Stomach smooth muscle (tissue), 2 donors: ENCODE measurements at regions not wholly inside any gene's neighbourhood (a gene's known extent, or its start where the extent isn't known, plus 50 kb on each side); places are given as distances from the start of the nearest gene placed in this dataset.

Experiments used
- H3K27ac ChIP-seq: one replicate; pipeline ENCODE4 v1.7.0; 2013; ENCODE audit warnings: mild to moderate bottlenecking, low read length, inconsistent platforms
- H3K27me3 ChIP-seq, 2 donors: one replicate each; pipeline ENCODE4 v1.7.0; 2013; ENCODE audit warnings: low read length in 2 of 2; ENCODE audit not compliant: insufficient read depth in 2 of 2, control insufficient read depth in 1 of 2
- H3K36me3 ChIP-seq, 2 donors: one replicate each; pipeline ENCODE4 v1.7.0; 2013; ENCODE audit warnings: low read length in 2 of 2; ENCODE audit not compliant: control insufficient read depth in 2 of 2, insufficient read depth in 2 of 2
- H3K4me1 ChIP-seq: one replicate; pipeline ENCODE4 v1.7.0; 2013; ENCODE audit warnings: low read length; ENCODE audit not compliant: control insufficient read depth, insufficient read depth
- H3K4me3 ChIP-seq, 2 donors: one replicate each; pipeline ENCODE4 v1.7.0; 2013; ENCODE audit warnings: low read length in 2 of 2
- H3K9ac ChIP-seq, 2 donors: one replicate each; pipeline ENCODE4 v1.7.0; 2013; ENCODE audit warnings: low read length in 2 of 2, mild to moderate bottlenecking in 1 of 2
- H3K9me3 ChIP-seq, 2 donors: one replicate each; pipeline ENCODE4 v1.7.0; 2013; ENCODE audit warnings: low read length in 2 of 2; ENCODE audit not compliant: control insufficient read depth in 2 of 2
- donor health status: healthy.
- donor health status: Pancreatic carcinoma.

GRCh38 chr1:10897981-10898728 lies 101.7 kb upstream of the CASZ1 start:
- Histone ChIP-seq H3K27me3 (peaks cover 4 to 11% of the 10 kb centered on the region in 2 donors), H3K4me1 (no peaks in the 10 kb centered on the region), H3K9me3 (no peaks in the 10 kb centered on the region), H3K27ac (no peak overlapping the region), H3K9ac (no peak overlapping the region), H3K4me3 (no peak overlapping the region), H3K36me3 (no peaks in the 10 kb centered on the region)

DNA sequence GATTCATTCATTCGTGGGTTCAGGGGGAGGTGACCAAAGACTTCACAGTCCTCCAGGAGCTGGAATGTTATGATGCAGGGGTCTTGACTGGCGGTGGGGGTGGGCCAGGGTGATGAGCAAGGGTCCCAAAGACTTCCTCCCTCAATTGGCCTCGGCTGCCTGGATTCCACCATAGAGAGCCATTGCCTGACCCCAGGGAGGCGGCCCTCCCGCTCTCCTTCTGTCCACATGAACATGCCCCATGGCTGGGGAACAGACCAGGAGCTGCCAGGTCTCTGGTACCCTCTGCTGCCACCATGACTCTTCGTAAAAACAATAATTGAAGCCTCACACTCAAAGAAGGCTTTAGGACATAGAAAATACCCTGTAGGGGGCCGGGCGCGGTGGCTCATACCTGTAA lies 102.5 kb upstream of the CASZ1 start:
- Histone ChIP-seq H3K4me3 (no peak overlapping the region), H3K27ac (no peak overlapping the region), H3K27me3 (peaks cover 4 to 11% of the 10 kb centered on the region in 2 donors), H3K4me1 (no peaks in the 10 kb centered on the region), H3K9ac (no peak overlapping the region), H3K9me3 (no peaks in the 10 kb centered on the region), H3K36me3 (no peaks in the 10 kb centered on the region)

DNA sequence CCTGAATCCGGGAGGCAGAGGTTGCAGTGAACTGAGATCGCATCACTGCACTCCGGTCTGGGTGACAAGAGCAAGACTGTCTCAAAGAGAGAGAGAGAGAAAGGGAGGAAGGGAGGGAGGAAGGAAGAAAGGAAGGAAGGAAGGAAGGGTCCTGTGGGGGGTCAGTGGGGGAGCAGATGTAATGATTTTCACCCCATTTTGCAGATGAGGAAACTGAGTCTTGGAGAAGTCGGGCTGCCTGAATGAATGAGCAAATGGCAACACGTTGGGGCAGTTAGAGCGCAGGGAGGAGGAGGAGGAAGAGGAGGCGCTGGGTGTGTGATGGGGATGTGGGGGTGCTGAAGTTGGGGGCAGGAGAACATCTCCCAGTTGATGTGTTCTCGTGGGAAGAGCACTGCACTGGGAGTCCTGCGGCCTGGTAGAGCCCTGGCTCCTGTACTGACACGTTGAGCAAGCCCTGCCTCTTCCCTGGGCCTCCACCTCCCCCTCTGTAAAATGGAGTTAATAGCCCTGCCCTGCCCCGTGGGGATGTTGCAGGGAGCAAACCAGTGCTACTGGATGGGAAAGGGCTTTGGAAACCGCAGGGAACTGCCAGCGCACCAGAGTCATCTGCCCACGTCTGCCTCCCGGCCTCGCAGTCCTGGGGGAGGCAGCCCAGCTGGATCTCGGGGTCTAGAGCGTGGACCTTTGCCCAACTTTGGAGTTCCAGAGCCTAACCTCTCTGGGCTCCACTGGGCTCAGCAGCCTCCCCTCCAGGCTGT lies 103.2 kb upstream of the CASZ1 start:
- Histone ChIP-seq H3K9ac (no peak overlapping the region), H3K27me3 (peaks cover 4 to 11% of the 10 kb centered on the region in 2 donors), H3K9me3 (no peaks in the 10 kb centered on the region), H3K4me3 (no peak overlapping the region), H3K36me3 (no peaks in the 10 kb centered on the region), H3K4me1 (no peaks in the 10 kb centered on the region), H3K27ac (no peak overlapping the region)

- Histone ChIP-seq H3K4me1 (no peaks in the 10 kb centered on the region), H3K4me3 (no peak overlapping the region), H3K27ac (no peak overlapping the region), H3K36me3 (no peaks in the 10 kb centered on the region), H3K9ac (no peak overlapping the region), H3K9me3 (no peaks in the 10 kb centered on the region), H3K27me3 (peaks cover 4 to 11% of the 10 kb centered on the region in 2 donors)
Observed at GRCh38 chr1:10900251-10900651, 103.8 kb upstream of the CASZ1 start.

GRCh38 chr1:10900691-10901090 lies 104.2 kb upstream of the CASZ1 start:
- H3K9ac ChIP-seq, result no peak overlapping the region
- no peak overlapping the region for H3K27ac ChIP-seq
- H3K9me3 ChIP-seq, result no peaks in the 10 kb centered on the region
- H3K27me3 ChIP-seq, result peaks cover 4 to 11% of the 10 kb centered on the region in 2 donors
- H3K36me3 ChIP-seq, result no peaks in the 10 kb centered on the region
- H3K4me3 ChIP-seq, result no peak overlapping the region
- no peaks in the 10 kb centered on the region for H3K4me1 ChIP-seq

GRCh38 chr1:10901091-10901890 lies 104.8 kb upstream of the CASZ1 start:
- Histone ChIP-seq H3K9ac (no peak overlapping the region), H3K4me3 (no peak overlapping the region), H3K4me1 (no peaks in the 10 kb centered on the region), H3K36me3 (no peaks in the 10 kb centered on the region), H3K27ac (no peak overlapping the region), H3K27me3 (peaks cover 4 to 11% of the 10 kb centered on the region in 2 donors), H3K9me3 (no peaks in the 10 kb centered on the region)

DNA sequence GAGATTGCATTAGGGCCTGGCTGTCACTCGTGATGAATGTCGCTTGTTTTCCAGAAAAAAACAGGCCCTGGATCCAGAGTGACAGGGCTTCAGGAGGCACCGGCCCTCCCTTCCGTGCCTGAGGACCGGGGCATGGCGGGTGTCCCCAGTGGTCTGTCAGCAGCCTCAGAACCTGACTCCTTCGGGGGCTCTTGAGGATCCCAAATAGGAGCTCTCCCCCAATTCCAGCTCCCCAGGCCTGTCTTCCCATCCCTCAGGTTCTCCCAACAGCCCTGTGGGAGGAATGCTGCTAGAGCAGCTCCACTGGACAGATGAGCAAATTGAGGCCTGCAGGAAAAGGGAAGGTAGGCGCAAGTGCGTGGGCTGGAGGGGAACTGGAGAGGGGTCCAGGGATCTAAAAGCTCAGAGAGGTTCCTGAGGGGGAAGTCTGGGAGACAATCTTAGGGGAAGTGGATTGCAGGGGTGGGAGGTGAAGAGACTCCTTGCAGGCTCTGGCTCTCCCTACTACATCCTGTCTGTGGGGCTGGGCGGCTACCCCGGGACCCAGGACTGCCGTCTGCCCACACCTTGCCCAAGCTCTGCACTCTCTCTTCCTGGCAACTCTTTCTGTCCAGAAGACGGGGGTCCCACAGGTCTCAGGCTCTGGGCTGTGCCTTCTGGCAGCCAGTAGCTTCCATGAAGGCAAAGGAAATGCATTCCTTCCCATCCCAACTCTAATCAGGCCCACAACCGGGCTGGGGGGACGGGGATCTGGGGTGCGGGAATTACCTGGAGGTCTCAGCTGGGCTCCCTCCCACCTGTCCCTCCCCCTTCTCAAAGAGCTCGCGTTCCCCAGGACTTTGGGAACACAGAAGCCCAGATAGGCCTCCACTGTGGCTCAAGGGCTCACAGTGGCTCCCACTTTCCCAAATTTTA lies 105.7 kb upstream of the CASZ1 start:
- no peak overlapping the region for H3K9ac ChIP-seq
- no peak overlapping the region for H3K27ac ChIP-seq
- H3K9me3 ChIP-seq, result no peaks in the 10 kb centered on the region
- H3K4me3 ChIP-seq, result no peak overlapping the region
- no peaks in the 10 kb centered on the region for H3K4me1 ChIP-seq
- H3K36me3 ChIP-seq, result no peaks in the 10 kb centered on the region
- H3K27me3 ChIP-seq, result peaks cover 7 to 11% of the 10 kb centered on the region in 2 donors

DNA sequence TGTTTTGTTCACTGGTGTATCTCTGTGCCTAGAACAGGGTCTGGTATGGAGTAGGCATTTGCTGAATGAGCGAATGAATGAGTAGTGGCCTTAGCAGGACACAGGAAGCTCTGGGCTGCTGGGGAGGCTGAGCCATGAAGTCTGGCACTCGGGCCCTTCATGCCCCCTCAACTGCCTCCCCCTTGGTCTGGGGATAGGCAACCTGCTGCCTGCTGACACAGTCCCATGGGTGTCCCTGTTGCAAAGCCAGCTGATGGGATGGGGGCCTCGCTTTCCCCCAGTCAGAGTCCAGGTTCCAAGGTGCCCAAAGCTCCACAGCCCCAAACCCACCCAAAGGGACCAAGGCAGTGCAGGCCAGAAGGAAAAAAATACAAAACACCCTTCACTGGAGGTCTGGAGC lies 107.0 kb upstream of the CASZ1 start:
- H3K4me1 ChIP-seq, result no peaks in the 10 kb centered on the region
- no peak overlapping the region for H3K9ac ChIP-seq
- no peaks in the 10 kb centered on the region for H3K36me3 ChIP-seq
- H3K27me3 ChIP-seq, result peaks cover 9 to 10% of the 10 kb centered on the region in 2 donors
- no peaks in the 10 kb centered on the region for H3K9me3 ChIP-seq
- no peak overlapping the region for H3K4me3 ChIP-seq
- no peak overlapping the region for H3K27ac ChIP-seq

DNA sequence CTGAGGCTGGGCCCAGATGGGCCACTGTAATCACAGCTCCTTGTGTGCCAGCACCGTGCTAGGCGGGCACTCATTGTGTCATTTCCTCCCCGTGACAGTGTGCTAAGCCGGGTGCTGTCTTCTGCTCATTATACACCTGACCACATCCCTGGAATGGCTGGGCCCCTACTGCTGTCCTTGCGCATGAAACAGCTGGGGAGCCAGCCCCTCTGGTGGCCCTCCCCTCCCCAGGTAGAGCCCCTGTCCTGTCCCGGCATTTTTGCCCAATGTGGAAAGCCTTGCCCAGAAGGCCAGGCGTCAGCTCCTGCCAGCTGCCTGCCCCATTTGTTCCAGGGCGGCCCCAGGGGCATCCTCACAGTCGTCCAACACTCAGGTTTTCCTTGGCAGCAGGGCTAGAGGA lies 107.4 kb upstream of the CASZ1 start:
- no peaks in the 10 kb centered on the region for H3K36me3 ChIP-seq
- H3K9me3 ChIP-seq, result no peaks in the 10 kb centered on the region
- H3K9ac ChIP-seq, result no peak overlapping the region
- H3K4me1 ChIP-seq, result no peaks in the 10 kb centered on the region
- peaks cover 6 to 9% of the 10 kb centered on the region in 2 donors for H3K27me3 ChIP-seq
- H3K27ac ChIP-seq, result no peak overlapping the region
- H3K4me3 ChIP-seq, result no peak overlapping the region
